ENCODE measurements at regions not wholly inside any gene's neighbourhood (a gene's known extent, or its start where the extent isn't known, plus 50 kb on each side); places are given as distances from the start of the nearest gene placed in this dataset.

GRCh38 chr20:39302312-39302711 is 340.2 kb downstream of the DHX35 start:
- no peaks in the 10 kb centered on the region for H3K36me3 Mint-ChIP-seq (ENCODE audit: low read depth)
- no peaks in the 10 kb centered on the region for H3K4me1 Mint-ChIP-seq (ENCODE audit: low read depth)
- no peak overlapping the region for H3K4me3 Mint-ChIP-seq
- no peak for DNase-seq
- TF ChIP-seq CTCF (IDR thresholded peaks at IDR 0.05) = no peak
- peaks cover 3% of the 10 kb centered on the region; the same call in 1 of the 2 replicates for H3K27me3 Mint-ChIP-seq (ENCODE audit: insufficient read depth)
- peaks cover 27% of the 10 kb centered on the region for H3K9me3 Mint-ChIP-seq
- no peak overlapping the region for H3K27ac Mint-ChIP-seq

- DNase-seq = no peak
- TF ChIP-seq CTCF (IDR thresholded peaks at IDR 0.05) = no peak
- H3K36me3 Mint-ChIP-seq (ENCODE audit: low read depth) = no peaks in the 10 kb centered on the region
- no peaks in the 10 kb centered on the region for H3K4me1 Mint-ChIP-seq (ENCODE audit: low read depth)
- peaks cover 32% of the 10 kb centered on the region for H3K9me3 Mint-ChIP-seq
- H3K27me3 Mint-ChIP-seq (ENCODE audit: insufficient read depth) = peaks cover 3% of the 10 kb centered on the region; the same call in 1 of the 2 replicates
- H3K4me3 Mint-ChIP-seq = no peak overlapping the region
- H3K27ac Mint-ChIP-seq = no peak overlapping the region
These were observed 337.6 kb downstream of the DHX35 start for GRCh38 chr20:39299783-39300182.

GRCh38 chr20:39298571-39299506 is 336.7 kb downstream of the DHX35 start:
- Mint-ChIP-seq H3K4me3 (no peak overlapping the region), H3K27ac (no peak overlapping the region), H3K9me3 (peaks cover 36% of the 10 kb centered on the region), H3K27me3 (ENCODE audit: insufficient read depth) (peaks cover 3% of the 10 kb centered on the region; the same call in 1 of the 2 replicates), H3K36me3 (ENCODE audit: low read depth) (no peaks in the 10 kb centered on the region), H3K4me1 (ENCODE audit: low read depth) (no peaks in the 10 kb centered on the region)
- no peak for DNase-seq
- TF ChIP-seq CTCF (IDR thresholded peaks at IDR 0.05) = no peak

- Mint-ChIP-seq H3K4me3 (no peak overlapping the region), H3K4me1 (ENCODE audit: low read depth) (no peaks in the 10 kb centered on the region), H3K36me3 (ENCODE audit: low read depth) (no peaks in the 10 kb centered on the region), H3K27me3 (ENCODE audit: insufficient read depth) (peaks cover 3% of the 10 kb centered on the region; the same call in 1 of the 2 replicates), H3K27ac (no peak overlapping the region), H3K9me3 (peaks cover 36% of the 10 kb centered on the region)
- no peak for TF ChIP-seq CTCF (IDR thresholded peaks at IDR 0.05)
- no peak for DNase-seq
These were observed 336.0 kb downstream of the DHX35 start for GRCh38 chr20:39298121-39298520.

GRCh38 chr20:39295301-39295700 is 333.2 kb downstream of the DHX35 start:
- no peak for TF ChIP-seq CTCF (IDR thresholded peaks at IDR 0.05)
- Mint-ChIP-seq H3K27ac (no peak overlapping the region), H3K27me3 (ENCODE audit: insufficient read depth) (no peaks in the 10 kb centered on the region), H3K4me1 (ENCODE audit: low read depth) (no peaks in the 10 kb centered on the region), H3K9me3 (peaks cover 35% of the 10 kb centered on the region), H3K4me3 (no peak overlapping the region), H3K36me3 (ENCODE audit: low read depth) (no peaks in the 10 kb centered on the region)
- DNase-seq = no peak
